HepG2 (cell line): ENCODE measurements at regions not wholly inside any gene's neighbourhood (a gene's known extent, or its start where the extent isn't known, plus 50 kb on each side); places are given as distances from the start of the nearest gene placed in this dataset.

ENCODE experiments used
- ATAC-seq: fragments of 200-7000 bp; cut with Tn5 transposase; 3 replicates; pipeline ENCODE4 v1.9.1; 2020; ENCODE audit warnings: mild to moderate bottlenecking, moderate library complexity
- BruUV-seq: library from RNA; stranded (reverse); fragments of 400-500 nt; replicated peaks from 2 replicates; lab custom pipeline; 2021; lab: Mats Ljungman, UMichigan
- CTCF ChIA-PET: fragments of 300-600 bp; formaldehyde crosslinking; extraction: SDS; loops from one replicate; lab custom pipeline; 2021; ENCODE audit warnings: low total read pairs, inconsistent platforms, low intra/inter-chr PET ratio; lab: Yijun Ruan, JAX
- POLR2A ChIA-PET: fragments of 350-600 bp; sonication (Branson Sonifier 250); formaldehyde crosslinking; loops from one replicate; lab custom pipeline; 2020; ENCODE audit warnings: antibody characterized with exemption, inconsistent platforms; lab: Yijun Ruan, JAX
- DNase-seq: peaks from one replicate; pipeline ENCODE4 v3.0.0-alpha.2; 2015; ENCODE audit warnings: low spot score
- FAIRE-seq: peaks from 3 replicates; lab custom pipeline; 2011; peaks lifted over from hg19 to GRCh38; lab: Jason Lieb, UNC
- H2AFZ ChIP-seq: one replicate; pipeline ENCODE4 v1.6.1; 2011; ENCODE audit warnings: low read length, inconsistent platforms
- H3K27ac ChIP-seq: fragments of 300-600 bp; 3 replicates; pipeline ENCODE4 v1.8.0; 2011; ENCODE audit warnings: mixed run types, mild to moderate bottlenecking, mixed read lengths, low read length, inconsistent platforms; ENCODE audit not compliant: insufficient read depth; ENCODE audit errors: extremely low read length
- H3K27me3 ChIP-seq, 2 experiments: fragments of 200-600 bp in 1 of 2; 2 replicates in 1 of 2; 3 replicates in 1 of 2; pipeline versions ENCODE4 v1.6.0 to v1.8.0; 2011; ENCODE audit warnings: low read length in 2 of 2, mild to moderate bottlenecking in 2 of 2, moderate library complexity in 2 of 2, inconsistent platforms in 1 of 2; ENCODE audit not compliant: insufficient read depth in 2 of 2, control insufficient read depth in 1 of 2
- H3K36me3 ChIP-seq, 2 experiments: fragments of 200-600 bp in 1 of 2; replicated peaks in 1 of 2; 2 replicates in 1 of 2; 3 replicates in 1 of 2; pipeline versions ENCODE4 v1.5.1 to v1.8.0; 2011; ENCODE audit warnings: low read length in 2 of 2, inconsistent platforms in 1 of 2; ENCODE audit not compliant: insufficient read depth in 2 of 2, control insufficient read depth in 1 of 2
- H3K4me1 ChIP-seq: 2 replicates; pipeline ENCODE4 v1.5.1; 2012; ENCODE audit warnings: low read length, inconsistent platforms; ENCODE audit not compliant: insufficient read depth
- H3K4me2 ChIP-seq: 2 replicates; pipeline ENCODE4 v1.6.0; 2011; ENCODE audit warnings: low read depth, low read length, inconsistent platforms
- H3K4me3 ChIP-seq, 3 experiments: fragments of 200-600 bp in 1 of 3; sonication (generic), shearing (Covaris generic) in 1 of 3; replicated peaks in 1 of 3; 2 replicates each; pipeline ENCODE4 v1.5.1; 2011 to 2016; ENCODE audit warnings: low read length in 3 of 3, inconsistent platforms in 2 of 3, low read depth in 2 of 3, mild to moderate bottlenecking in 2 of 3, control low read depth in 1 of 3, mixed read lengths in 1 of 3; ENCODE audit not compliant: insufficient read depth in 1 of 3
- H3K79me2 ChIP-seq: one replicate; pipeline ENCODE4 v1.6.1; 2011; ENCODE audit warnings: low read length, inconsistent platforms; ENCODE audit not compliant: insufficient read depth
- H3K9ac ChIP-seq: 2 replicates; pipeline ENCODE4 v1.6.0; 2011; ENCODE audit warnings: mild to moderate bottlenecking, low read depth, low read length, inconsistent platforms; ENCODE audit not compliant: insufficient read depth
- H3K9me3 ChIP-seq: 2 replicates; pipeline ENCODE4 v1.5.1; 2012; ENCODE audit warnings: mild to moderate bottlenecking, low read length
- H4K20me1 ChIP-seq: 2 replicates; pipeline ENCODE4 v1.6.0; 2011; ENCODE audit warnings: inconsistent platforms, mild to moderate bottlenecking, low read length, moderate library complexity; ENCODE audit not compliant: insufficient read depth
- AHR ChIP-seq: IDR thresholded peaks from 2 replicates; pipeline ENCODE4 v1.6.1; 2018; ENCODE audit warnings: missing genetic modification reagents, missing compliant biosample characterization
- MAFG ChIP-seq: sonication (generic); formaldehyde crosslinking; IDR thresholded peaks from 2 replicates; pipeline ENCODE4 v1.5.1; 2020; ENCODE audit warnings: mild to moderate bottlenecking, missing genetic modification reagents
- MAZ ChIP-seq, 2 experiments: sonication (generic) in 1 of 2; formaldehyde crosslinking in 1 of 2; IDR thresholded peaks; 2 replicates each; pipeline versions ENCODE4 v1.5.0 to v1.6.1; 2012 to 2020; ENCODE audit warnings: low read depth in 2 of 2, mild to moderate bottlenecking in 2 of 2, borderline replicate concordance in 1 of 2, improper control_type of control experiment in 1 of 2, low read length in 1 of 2, missing genetic modification reagents in 1 of 2, moderate library complexity in 1 of 2
- MED13 ChIP-seq: sonication (generic); formaldehyde crosslinking; IDR thresholded peaks from 2 replicates; pipeline ENCODE4 v1.5.0; 2020; ENCODE audit warnings: missing genetic modification reagents
- RFXANK ChIP-seq: IDR thresholded peaks from 2 replicates; pipeline ENCODE4 v1.6.1; 2016
- TBX2 ChIP-seq: sonication (generic); formaldehyde crosslinking; IDR thresholded peaks from 2 replicates; pipeline ENCODE4 v1.5.0; 2020; ENCODE audit warnings: missing genetic modification reagents, mild to moderate bottlenecking, borderline replicate concordance
- ZBTB10 ChIP-seq: sonication (generic); formaldehyde crosslinking; IDR thresholded peaks from 2 replicates; pipeline ENCODE4 v1.4.0; 2020; ENCODE audit warnings: missing genetic modification reagents, borderline replicate concordance
- ZBTB3 ChIP-seq: sonication (generic); formaldehyde crosslinking; IDR thresholded peaks from 2 replicates; pipeline ENCODE4 v1.4.0; 2020; ENCODE audit warnings: low read depth, mild to moderate bottlenecking, moderate library complexity, missing genetic modification reagents, borderline replicate concordance
- ZNF234 ChIP-seq: sonication (generic); formaldehyde crosslinking; conservative IDR thresholded peaks from 2 replicates; pipeline ENCODE4 v1.5.1; 2020; ENCODE audit warnings: mild to moderate bottlenecking, missing genetic modification reagents
- ZNF850 ChIP-seq: sonication (generic); formaldehyde crosslinking; conservative IDR thresholded peaks from 2 replicates; pipeline ENCODE4 v1.9.0; 2021; ENCODE audit warnings: mild to moderate bottlenecking, missing genetic modification reagents
- WGBS: methylation state at CpG from one replicate; pipeline ENCODE4 v1.1.6; 2017; ENCODE audit warnings: low lambda C conversion rate; 5-methylcytosine and 5-hydroxymethylcytosine counted together
- in situ Hi-C: cut with HindIII; loops from 2 replicates; pipeline ENCODE4 v1.10.0; 2017; ENCODE audit warnings: low pct_unique_long_range_greater_than_20kb; ENCODE audit not compliant: extremely low pct_ligation_motif_present
- intact Hi-C: fragments of 100-400 bp; cut with micrococcal nuclease; formaldehyde crosslinking; loops from one replicate; pipeline ENCODE4 v1.10.0; 2022; ENCODE audit not compliant: unreplicated experiment
- TF ChIP-seq, protein P1 (sequence below): sonication (generic); formaldehyde crosslinking; IDR thresholded peaks from 2 replicates; pipeline ENCODE4 v1.4.0; 2020; ENCODE audit warnings: missing genetic modification reagents, borderline replicate concordance

GRCh38 chr3:154729741-154730140 is 299.8 kb upstream of the GPR149 start:
- ChIA-PET POLR2A (no interaction called here), CTCF (no interaction called here)
- 0% methylated on average over 2 of the region's 2 CpGs for WGBS

GRCh38 chr3:154728285-154728684 is 298.3 kb upstream of the GPR149 start:
- intact Hi-C loops (no loop called here), in situ Hi-C loops (no loop called here)
- H3K36me3 ChIP-seq, result no peaks in the 10 kb centered on the region
- no peak overlapping the region for H2AFZ ChIP-seq
- no peak overlapping the region for H3K27ac ChIP-seq
- FAIRE-seq (no peak), DNase-seq (no peak), ATAC-seq (no peak)
- POLR2A ChIA-PET, result no interaction called here
- WGBS, result 0% methylated on average over 1 of the region's 1 CpG
- BruUV-seq, result no TSS peak
- no peaks in the 10 kb centered on the region for H3K9me3 ChIP-seq
- no peak overlapping the region for H3K4me2 ChIP-seq
- H3K4me1 ChIP-seq, result no peaks in the 10 kb centered on the region
- H4K20me1 ChIP-seq, result no peaks in the 10 kb centered on the region
- CTCF ChIA-PET, result no interaction called here
- no peaks in the 10 kb centered on the region for H3K79me2 ChIP-seq
- H3K9ac ChIP-seq, result no peak overlapping the region
- TF ChIP-seq ZBTB3 (CRISPR knock-in tag) (no peak), RFXANK (no peak), MED13 (CRISPR knock-in tag) (no peak), ZBTB10 (CRISPR knock-in tag) (no peak), MAZ (IDR thresholded peaks at IDR 0.05; ENCODE audit: borderline replicate concordance, low read depth, low read length) (no peak), MAZ (CRISPR knock-in tag; IDR thresholded peaks at IDR 0.05; ENCODE audit: low read depth) (no peak), MAFG (CRISPR knock-in tag) (no peak), ZNF234 (CRISPR knock-in tag) (no peak), AHR (CRISPR knock-in tag) (no peak)
- TF ChIP-seq, all 625 proteins: peak for 0
- H3K27me3 ChIP-seq, result no peaks in the 10 kb centered on the region
- H3K4me3 ChIP-seq, result no peak overlapping the region

More at GRCh38 chr3:154729741-154730140, 299.8 kb upstream of the GPR149 start:
- Histone ChIP-seq H3K9ac (no peak overlapping the region), H3K4me3 (no peak overlapping the region), H2AFZ (no peak overlapping the region), H3K4me1 (no peaks in the 10 kb centered on the region), H3K4me2 (no peak overlapping the region), H3K79me2 (no peaks in the 10 kb centered on the region), H3K36me3 (no peaks in the 10 kb centered on the region), H4K20me1 (no peaks in the 10 kb centered on the region), H3K9me3 (no peaks in the 10 kb centered on the region), H3K27ac (no peak overlapping the region), H3K27me3 (no peaks in the 10 kb centered on the region)
- DNase-seq (no peak), FAIRE-seq (no peak), ATAC-seq (no peak)
- intact Hi-C loops, result no loop called here
- BruUV-seq, result no TSS peak
- in situ Hi-C loops, result no loop called here
- TF ChIP-seq TBX2, result no peak
- TF ChIP-seq ZNF850 (CRISPR knock-in tag), result no peak
- TF ChIP-seq, protein P1, sequence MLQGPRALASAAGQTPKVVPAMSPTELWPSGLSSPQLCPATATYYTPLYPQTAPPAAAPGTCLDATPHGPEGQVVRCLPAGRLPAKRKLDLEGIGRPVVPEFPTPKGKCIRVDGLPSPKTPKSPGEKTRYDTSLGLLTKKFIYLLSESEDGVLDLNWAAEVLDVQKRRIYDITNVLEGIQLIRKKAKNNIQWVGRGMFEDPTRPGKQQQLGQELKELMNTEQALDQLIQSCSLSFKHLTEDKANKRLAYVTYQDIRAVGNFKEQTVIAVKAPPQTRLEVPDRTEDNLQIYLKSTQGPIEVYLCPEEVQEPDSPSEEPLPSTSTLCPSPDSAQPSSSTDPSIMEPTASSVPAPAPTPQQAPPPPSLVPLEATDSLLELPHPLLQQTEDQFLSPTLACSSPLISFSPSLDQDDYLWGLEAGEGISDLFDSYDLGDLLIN (CRISPR knock-in tag), result no peak
- TF ChIP-seq, all 625 proteins: peak for 0
